Stimulated activated naive CD8-positive, alpha-beta T cell treated with anti-CD3 and anti-CD28 coated beads, Interleukin-15, Interleukin-2, amounts not matched to agents 100 U/mL and 50 U/mL, for 24 hours (primary cell): ENCODE measurements at regions not wholly inside any gene's neighbourhood (a gene's known extent, or its start where the extent isn't known, plus 50 kb on each side); places are given as distances from the start of the nearest gene placed in this dataset.
"Not testable (repeated sequence)": the region's sequence is repeated elsewhere in the genome, so short reads cannot be mapped to it uniquely, and the experiment has no call there.

ENCODE experiments used
- ATAC-seq: fragments of 150-1000 bp; cut with Tn5 transposase; one replicate; pipeline ENCODE4 v1.10.0; 2021
- DNase-seq: peaks from one replicate; pipeline ENCODE4 v3.0.0; 2021

- ATAC-seq (no peak), DNase-seq (no peak)
Observed at GRCh38 chr6:20341096-20341495, 60.6 kb upstream of the E2F3 start.

- no peak for ATAC-seq
Observed at GRCh38 chr6:20341564-20341963, 60.1 kb upstream of the E2F3 start.

GRCh38 chr6:20346948-20347347, 54.7 kb upstream of the E2F3 start:
- not testable (repeated sequence) for ATAC-seq, DNase-seq

More at GRCh38 chr6:20341564-20341963, 60.1 kb upstream of the E2F3 start:
- DNase-seq: no peak

- no peak for DNase-seq
- no peak for ATAC-seq
Observed at GRCh38 chr6:20348041-20348440, 53.6 kb upstream of the E2F3 start.

- no peak for DNase-seq
- no peak for ATAC-seq
Observed at GRCh38 chr6:20349225-20349624, 52.5 kb upstream of the E2F3 start.

- ATAC-seq (no peak), DNase-seq (no peak)
Observed at GRCh38 chr6:20350215-20350614, 51.5 kb upstream of the E2F3 start.

GRCh38 chr6:20351534-20351933, 50.1 kb upstream of the E2F3 start:
- no peak for DNase-seq

More at GRCh38 chr6:20351534-20351933, 50.1 kb upstream of the E2F3 start:
- no peak for ATAC-seq
